GM18502 (cell line): ENCODE measurements at regions not wholly inside any gene's neighbourhood (a gene's known extent, or its start where the extent isn't known, plus 50 kb on each side); places are given as distances from the start of the nearest gene placed in this dataset.
"Not testable (repeated sequence)": the region's sequence is repeated elsewhere in the genome, so short reads cannot be mapped to it uniquely, and the experiment has no call there.

Experiments used
- ATAC-seq: cut with Tn5 transposase; IDR thresholded peaks from one replicate; pipeline ENCODE4 v1.9.1; 2021; ENCODE audit warnings: mild to moderate bottlenecking; ENCODE audit not compliant: unreplicated experiment, poor library complexity

GRCh38 chr1:188723332-188724020, 1754.2 kb downstream of the BRINP3 start:
- ATAC-seq = no peak

- no peak for ATAC-seq
These were observed 1748.6 kb downstream of the BRINP3 start for GRCh38 chr1:188729039-188729438.

GRCh38 chr1:188735567-188735966, 1742.1 kb downstream of the BRINP3 start:
- no peak for ATAC-seq

GRCh38 chr1:188749275-188749674, 1728.4 kb downstream of the BRINP3 start:
- not testable (repeated sequence) for ATAC-seq

GRCh38 chr1:188752027-188752426, 1725.6 kb downstream of the BRINP3 start:
- ATAC-seq = not testable (repeated sequence)

- not testable (repeated sequence) for ATAC-seq
These were observed 1719.9 kb downstream of the BRINP3 start for GRCh38 chr1:188757747-188758146.

- no peak for ATAC-seq
These were observed 1716.4 kb downstream of the BRINP3 start for GRCh38 chr1:188761226-188761625.

- no peak for ATAC-seq
These were observed 1715.4 kb downstream of the BRINP3 start for GRCh38 chr1:188762166-188762743.

- ATAC-seq = no peak
These were observed 1714.1 kb downstream of the BRINP3 start for GRCh38 chr1:188763541-188763940.

- ATAC-seq = no peak
These were observed 1708.5 kb downstream of the BRINP3 start for GRCh38 chr1:188769181-188769580.

- no peak for ATAC-seq
These were observed 1707.7 kb downstream of the BRINP3 start for GRCh38 chr1:188769936-188770335.

- no peak for ATAC-seq
These were observed 1699.1 kb downstream of the BRINP3 start for GRCh38 chr1:188778578-188778977.

- peak; percentile 67 for ATAC-seq
These were observed 1695.3 kb downstream of the BRINP3 start for GRCh38 chr1:188782220-188782841.

- ATAC-seq = no peak
These were observed 1682.7 kb downstream of the BRINP3 start for GRCh38 chr1:188794969-188795368.

- not testable (repeated sequence) for ATAC-seq
These were observed 1665.5 kb downstream of the BRINP3 start for GRCh38 chr1:188812153-188812552.

- ATAC-seq = not testable (repeated sequence)
These were observed 1664.7 kb downstream of the BRINP3 start for GRCh38 chr1:188812836-188813573.

GRCh38 chr1:188817814-188818213, 1659.8 kb downstream of the BRINP3 start:
- ATAC-seq = no peak

- ATAC-seq = no peak
These were observed 1655.4 kb downstream of the BRINP3 start for GRCh38 chr1:188822248-188822647.

GRCh38 chr1:188825471-188825870, 1652.2 kb downstream of the BRINP3 start:
- ATAC-seq = no peak

- no peak for ATAC-seq
These were observed 1650.9 kb downstream of the BRINP3 start for GRCh38 chr1:188826800-188827199.

GRCh38 chr1:188827400-188827799, 1650.3 kb downstream of the BRINP3 start:
- no peak for ATAC-seq
